ENCODE measurements at regions not wholly inside any gene's neighbourhood (a gene's known extent, or its start where the extent isn't known, plus 50 kb on each side); places are given as distances from the start of the nearest gene placed in this dataset.

DNA sequence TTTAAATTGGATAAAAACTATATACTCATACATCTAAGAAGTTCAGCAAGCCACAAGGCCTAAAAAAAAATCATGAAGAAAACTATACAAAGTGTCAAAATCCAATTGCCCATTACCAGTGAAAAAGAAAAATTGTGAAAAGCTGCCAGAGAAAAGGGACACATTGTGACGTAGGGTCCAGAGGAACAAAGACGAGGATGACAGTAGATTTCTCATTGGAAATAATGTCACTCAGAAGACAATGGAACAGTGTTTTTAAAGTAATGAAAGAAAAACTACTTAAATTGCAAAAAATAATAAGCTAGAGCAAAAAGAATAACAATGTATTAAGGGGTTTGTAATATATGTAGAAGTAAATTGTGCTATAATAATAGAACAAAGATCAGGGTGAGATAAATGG, 195.2 kb downstream of the EFNB2 start:
- BruUV-seq (replicated peaks): no TSS peak
- H3K56ac ChIP-seq (ENCODE audit: extremely low read depth, insufficient read depth, low read length): no peak overlapping the region
- ATAC-seq (ENCODE audit: low read depth) (no peak), DNase-seq (no peak)
- H3K4me1 ChIP-seq (ENCODE audit: control insufficient read depth, insufficient read depth, low read length): peaks cover 2% of the 10 kb centered on the region; the same call in 1 of the 2 replicates
- no peak overlapping the region for H3K18ac ChIP-seq (ENCODE audit: low read depth, low read length)
- ChIA-PET CTCF (no interaction called here), POLR2A (ENCODE audit: unreplicated experiment) (no interaction called here)
- H2BK120ac ChIP-seq (ENCODE audit: low read depth, low read length): no peak overlapping the region
- no peak overlapping the region for H2BK5ac ChIP-seq (ENCODE audit: low read depth, low read length, poor library complexity, severe bottlenecking)
- H3K79me1 ChIP-seq (ENCODE audit: low read depth in 1 of 2, low read length in 2 of 2): no peaks in the 10 kb centered on the region
- WGBS, 2 experiments (ENCODE audit: extremely low coverage in 2 of 2, insufficient read length in 1 of 2): no CpG with 5 or more reads among the region's 2 CpGs
- H3K4ac ChIP-seq (ENCODE audit: low read depth, low read length): no peak overlapping the region
- H3K36me3 ChIP-seq (ENCODE audit: control insufficient read depth, insufficient read depth, low read length): no peaks in the 10 kb centered on the region
- H2BK15ac ChIP-seq (ENCODE audit: low read depth, low read length): no peak overlapping the region
- H3K27ac ChIP-seq (ENCODE audit: insufficient read depth, low read length): no peak overlapping the region
- no peak overlapping the region for H2AFZ ChIP-seq (replicated peaks; ENCODE audit: low read length, poor library complexity)
- peaks cover 5% of the 10 kb centered on the region for H3K9me3 ChIP-seq (ENCODE audit: control insufficient read depth, insufficient read depth, low read length)
- no peak overlapping the region for H4K5ac ChIP-seq (ENCODE audit: low read depth, low read length)
- no peak overlapping the region for H2BK20ac ChIP-seq (ENCODE audit: low read depth, low read length)
- H4K20me1 ChIP-seq (ENCODE audit: insufficient read depth, low read length): no peaks in the 10 kb centered on the region
- H2AK9ac ChIP-seq (replicated peaks; ENCODE audit: low read depth, low read length, poor library complexity): no peak overlapping the region
- intact Hi-C loops (cut with micrococcal nuclease) (no loop called here), in situ Hi-C loops (cut with MboI; ENCODE audit: low sequenced_read_pairs) (no loop called here), dilution Hi-C loops (cut with HindIII; ENCODE audit: low sequenced_read_pairs, unreplicated experiment) (no loop called here)
- no peak overlapping the region for H2AK5ac ChIP-seq (ENCODE audit: low read depth, low read length)
- no peak overlapping the region for H3K4me3 ChIP-seq (ENCODE audit: insufficient read depth, low read depth, low read length)
- H3K4me2 ChIP-seq (ENCODE audit: low read depth, low read length): no peak overlapping the region
- no peaks in the 10 kb centered on the region for H3K27me3 ChIP-seq (ENCODE audit: control insufficient read depth, insufficient read depth, low read length)
- no peak overlapping the region for H3K9ac ChIP-seq (ENCODE audit: low read depth, low read length)
- no peak overlapping the region for H4K91ac ChIP-seq (ENCODE audit: insufficient read depth, low read depth, low read length)
- no peak overlapping the region for H3K14ac ChIP-seq (replicated peaks; ENCODE audit: low read depth, low read length)
- H3K23ac ChIP-seq (ENCODE audit: low read depth, low read length): no peak overlapping the region
- TF ChIP-seq, protein P1, sequence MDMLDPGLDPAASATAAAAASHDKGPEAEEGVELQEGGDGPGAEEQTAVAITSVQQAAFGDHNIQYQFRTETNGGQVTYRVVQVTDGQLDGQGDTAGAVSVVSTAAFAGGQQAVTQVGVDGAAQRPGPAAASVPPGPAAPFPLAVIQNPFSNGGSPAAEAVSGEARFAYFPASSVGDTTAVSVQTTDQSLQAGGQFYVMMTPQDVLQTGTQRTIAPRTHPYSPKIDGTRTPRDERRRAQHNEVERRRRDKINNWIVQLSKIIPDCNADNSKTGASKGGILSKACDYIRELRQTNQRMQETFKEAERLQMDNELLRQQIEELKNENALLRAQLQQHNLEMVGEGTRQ (IDR thresholded peaks at IDR 0.05; ENCODE audit: low read depth, low read length): no peak
- TF ChIP-seq SMC3 (IDR thresholded peaks at IDR 0.05; ENCODE audit: low read depth, low read length) (no peak), NFE2L2 (IDR thresholded peaks at IDR 0.05; ENCODE audit: low read depth, low read length) (no peak), MAFK (IDR thresholded peaks at IDR 0.05; ENCODE audit: low read depth, low read length) (no peak)
- no peak overlapping the region for H4K8ac ChIP-seq (ENCODE audit: low read depth in 2 of 2, low read length in 2 of 2)
- no peaks in the 10 kb centered on the region for H3K9me1 ChIP-seq (ENCODE audit: insufficient read depth, low read length)

Data from IMR-90 (cell line).